Thyroid gland (tissue), 4 donors: ENCODE measurements at regions not wholly inside any gene's neighbourhood (a gene's known extent, or its start where the extent isn't known, plus 50 kb on each side); places are given as distances from the start of the nearest gene placed in this dataset.

ENCODE experiments used
- DNase-seq, 2 donors: peaks; one replicate each; pipeline ENCODE4 v3.0.0-alpha.2; 2019
- H3K27ac ChIP-seq, 3 donors: fragments of 200-600 bp; sonication (generic); 1 replicate in 2 of 3; 2 replicates in 1 of 3; pipeline ENCODE4 v1.5.1; 2016 to 2019; ENCODE audit warnings: mild to moderate bottlenecking in 1 of 3, moderate library complexity in 1 of 3
- H3K27me3 ChIP-seq: fragments of 200-600 bp; sonication (generic); one replicate; pipeline ENCODE4 v1.5.1; 2019
- H3K36me3 ChIP-seq, 2 donors: fragments of 200-600 bp; sonication (generic); one replicate each; pipeline ENCODE4 v1.5.1; 2016 to 2019
- H3K4me1 ChIP-seq, 2 donors: fragments of 200-600 bp; sonication (generic); one replicate each; pipeline ENCODE4 v1.5.1; 2017 to 2019
- H3K4me3 ChIP-seq, 3 donors: fragments of 200-600 bp; sonication (generic); replicated peaks in 1 of 3; 1 replicate in 2 of 3; 2 replicates in 1 of 3; pipeline ENCODE4 v1.5.1; 2016; ENCODE audit warnings: mild to moderate bottlenecking in 1 of 3
- H3K9me3 ChIP-seq: fragments of 200-600 bp; sonication (generic); one replicate; pipeline ENCODE4 v1.5.1; 2017
- POLR2A ChIP-seq, 2 donors: fragments of 450-650 bp; IDR thresholded peaks; one replicate each; pipeline ENCODE4 v1.6.1; 2017; ENCODE audit warnings: antibody characterized with exemption in 2 of 2, mild to moderate bottlenecking in 2 of 2, moderate library complexity in 1 of 2
- WGBS, 2 donors: methylation state at CpG; one replicate each; pipeline ENCODE4 v1.1.5; 2017; 5-methylcytosine and 5-hydroxymethylcytosine counted together
- intact Hi-C: fragments of 100-400 bp; cut with DNase I; formaldehyde crosslinking; loops from one replicate; pipeline ENCODE4 v1.15.1; 2023
- TF ChIP-seq, protein P1 (sequence below), 6 experiments: fragments of 200-600 bp in 3 of 6; fragments of 450-650 bp in 3 of 6; sonication (generic) in 3 of 6; IDR thresholded peaks; one replicate each; pipeline ENCODE4 v1.5.1; 2016 to 2019; ENCODE audit warnings: antibody characterized with exemption in 6 of 6, mild to moderate bottlenecking in 2 of 6, inconsistent platforms in 1 of 6, moderate library complexity in 1 of 6

DNA sequence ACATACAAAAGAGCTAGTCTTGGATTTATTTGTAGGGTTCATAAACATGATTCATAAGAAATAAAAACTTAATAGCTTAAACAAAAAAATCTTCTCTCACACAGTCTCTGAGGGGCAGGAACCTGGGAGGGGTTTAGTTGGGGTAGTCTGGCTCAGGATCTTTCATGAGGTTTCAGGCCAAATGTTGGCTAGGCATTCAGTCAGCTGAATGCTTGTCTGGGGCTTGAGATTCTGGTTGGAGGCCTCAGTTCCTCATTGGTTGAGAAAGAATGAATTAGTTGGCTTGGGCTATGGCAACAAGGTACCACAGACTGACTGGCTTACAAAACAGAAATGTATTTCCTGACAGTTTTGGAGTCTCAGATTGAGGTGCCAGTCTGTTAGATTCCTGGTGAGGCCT is 74.3 kb downstream of the ANKRD7 start:
- no peaks in the 10 kb centered on the region for H3K27me3 ChIP-seq
- DNase-seq, result no peak
- no peak overlapping the region for H3K27ac ChIP-seq
- H3K36me3 ChIP-seq, result no peaks in the 10 kb centered on the region
- H3K4me1 ChIP-seq, result no peaks in the 10 kb centered on the region
- no peaks in the 10 kb centered on the region for H3K9me3 ChIP-seq
- intact Hi-C loops, result no loop called here
- TF ChIP-seq POLR2A (IDR thresholded peaks at IDR 0.05), result no peak
- TF ChIP-seq, protein P1, sequence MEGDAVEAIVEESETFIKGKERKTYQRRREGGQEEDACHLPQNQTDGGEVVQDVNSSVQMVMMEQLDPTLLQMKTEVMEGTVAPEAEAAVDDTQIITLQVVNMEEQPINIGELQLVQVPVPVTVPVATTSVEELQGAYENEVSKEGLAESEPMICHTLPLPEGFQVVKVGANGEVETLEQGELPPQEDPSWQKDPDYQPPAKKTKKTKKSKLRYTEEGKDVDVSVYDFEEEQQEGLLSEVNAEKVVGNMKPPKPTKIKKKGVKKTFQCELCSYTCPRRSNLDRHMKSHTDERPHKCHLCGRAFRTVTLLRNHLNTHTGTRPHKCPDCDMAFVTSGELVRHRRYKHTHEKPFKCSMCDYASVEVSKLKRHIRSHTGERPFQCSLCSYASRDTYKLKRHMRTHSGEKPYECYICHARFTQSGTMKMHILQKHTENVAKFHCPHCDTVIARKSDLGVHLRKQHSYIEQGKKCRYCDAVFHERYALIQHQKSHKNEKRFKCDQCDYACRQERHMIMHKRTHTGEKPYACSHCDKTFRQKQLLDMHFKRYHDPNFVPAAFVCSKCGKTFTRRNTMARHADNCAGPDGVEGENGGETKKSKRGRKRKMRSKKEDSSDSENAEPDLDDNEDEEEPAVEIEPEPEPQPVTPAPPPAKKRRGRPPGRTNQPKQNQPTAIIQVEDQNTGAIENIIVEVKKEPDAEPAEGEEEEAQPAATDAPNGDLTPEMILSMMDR (IDR thresholded peaks at IDR 0.05), result no peak
- no peak overlapping the region for H3K4me3 ChIP-seq

DNA sequence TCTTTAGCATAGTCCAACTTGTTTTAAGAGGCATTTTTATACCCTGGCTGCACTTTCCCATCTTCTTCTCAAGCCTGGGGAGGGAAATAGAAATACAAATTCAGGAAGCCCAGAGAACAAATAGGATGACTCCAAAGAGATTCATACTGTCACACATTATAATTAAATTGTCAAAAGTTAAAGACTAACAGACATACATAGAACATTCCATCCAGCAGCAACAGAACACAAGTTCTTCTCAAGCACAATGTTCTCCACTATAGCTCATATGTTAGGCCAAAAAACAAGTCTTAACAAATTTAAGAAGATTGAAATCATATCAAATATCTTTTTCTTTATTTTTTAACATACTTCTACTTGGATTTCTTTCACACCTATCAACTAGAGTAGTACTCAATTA is 75.7 kb downstream of the ANKRD7 start:
- H3K27me3 ChIP-seq, result no peaks in the 10 kb centered on the region
- H3K4me1 ChIP-seq, result no peaks in the 10 kb centered on the region
- H3K36me3 ChIP-seq, result no peaks in the 10 kb centered on the region
- H3K4me3 ChIP-seq, result no peak overlapping the region
- H3K9me3 ChIP-seq, result no peaks in the 10 kb centered on the region
- DNase-seq, result no peak
- no peak overlapping the region for H3K27ac ChIP-seq
- TF ChIP-seq, protein P1 (IDR thresholded peaks at IDR 0.05), result no peak
- intact Hi-C loops, result no loop called here

DNA sequence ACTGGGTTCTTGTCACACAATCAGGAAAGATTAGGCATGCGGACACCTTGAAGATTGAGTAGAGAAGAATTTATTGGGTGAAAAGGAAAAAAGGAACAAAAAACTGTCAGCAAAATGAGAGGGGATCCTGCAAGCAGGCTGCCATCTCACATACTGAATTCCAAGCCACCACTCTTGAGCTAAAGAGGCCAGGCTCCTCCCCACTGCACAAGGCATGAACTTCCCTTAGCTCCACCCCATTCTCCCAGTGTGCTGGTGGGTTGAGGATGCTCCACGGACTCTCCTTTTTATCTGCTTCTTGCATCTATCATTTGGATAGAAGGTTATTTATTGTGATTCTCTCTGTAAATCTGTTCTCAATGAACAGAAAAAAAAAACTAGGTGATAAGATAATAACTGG is 79.6 kb downstream of the ANKRD7 start:
- intact Hi-C loops, result no loop called here
- 71 to 79% methylated on average over 2 of the region's 2 CpGs for WGBS, 2 donors

DNA sequence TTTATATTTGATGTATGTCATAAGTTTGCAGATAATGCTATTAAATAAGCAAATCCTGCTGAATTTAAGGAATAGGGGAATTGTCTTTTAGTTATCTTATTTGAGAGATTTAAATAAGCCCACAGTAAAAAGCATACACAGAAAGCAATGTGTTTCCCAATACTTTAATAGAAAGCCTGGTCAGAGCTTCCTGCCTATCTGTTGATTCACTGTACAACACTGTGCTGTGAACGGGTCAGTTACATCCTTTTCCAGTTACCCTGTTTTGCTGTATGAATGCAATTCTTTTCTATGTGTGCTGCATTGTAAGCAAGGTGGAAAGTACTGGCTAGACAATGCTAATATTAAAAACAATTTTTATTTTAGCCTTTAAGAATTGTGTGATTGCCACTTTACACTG is 81.2 kb downstream of the ANKRD7 start:
- Histone ChIP-seq H3K27ac (no peak overlapping the region), H3K4me1 (no peaks in the 10 kb centered on the region), H3K4me3 (no peak overlapping the region), H3K36me3 (no peaks in the 10 kb centered on the region), H3K9me3 (no peaks in the 10 kb centered on the region), H3K27me3 (no peaks in the 10 kb centered on the region)
- no peak for DNase-seq
- intact Hi-C loops, result no loop called here
- no peak for TF ChIP-seq POLR2A (IDR thresholded peaks at IDR 0.05)
- TF ChIP-seq, protein P1 (IDR thresholded peaks at IDR 0.05), result no peak
- WGBS, 2 donors, result 54 to 65% methylated on average over 1 of the region's 1 CpG

More for the DNA sequence above, 79.6 kb downstream of the ANKRD7 start:
- no peaks in the 10 kb centered on the region for H3K4me1 ChIP-seq
- H3K36me3 ChIP-seq, result no peaks in the 10 kb centered on the region
- no peaks in the 10 kb centered on the region for H3K9me3 ChIP-seq
- TF ChIP-seq POLR2A (IDR thresholded peaks at IDR 0.05), result no peak
- TF ChIP-seq, protein P1 (IDR thresholded peaks at IDR 0.05), result no peak
- H3K4me3 ChIP-seq, result no peak overlapping the region
- no peak for DNase-seq
- H3K27ac ChIP-seq, result no peak overlapping the region
- no peaks in the 10 kb centered on the region for H3K27me3 ChIP-seq

DNA sequence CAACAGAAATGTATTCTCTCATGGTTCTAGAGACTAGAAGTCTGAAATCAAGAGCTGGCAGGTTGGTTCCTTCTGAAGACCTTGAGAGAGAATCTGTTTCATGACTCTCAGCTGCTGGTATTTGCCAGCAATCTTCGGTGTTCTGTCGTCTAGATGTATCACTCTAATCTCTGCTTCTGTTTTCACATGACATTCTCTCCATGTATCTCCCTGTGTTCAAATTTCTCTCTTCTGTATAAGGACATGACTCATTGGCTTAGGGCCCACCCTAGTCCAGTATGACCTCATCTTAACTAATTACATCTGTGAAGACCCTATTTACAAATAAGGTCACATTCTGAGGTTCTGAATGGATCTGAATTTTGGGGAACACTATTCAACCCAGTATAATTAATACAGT is 82.3 kb downstream of the ANKRD7 start:
- intact Hi-C loops, result no loop called here
- no peak for DNase-seq
- TF ChIP-seq, protein P1 (IDR thresholded peaks at IDR 0.05), result no peak
- TF ChIP-seq POLR2A (IDR thresholded peaks at IDR 0.05), result no peak
- no peaks in the 10 kb centered on the region for H3K9me3 ChIP-seq
- no peak overlapping the region for H3K4me3 ChIP-seq
- 79 to 89% methylated on average over 2 of the region's 2 CpGs for WGBS, 2 donors
- no peak overlapping the region for H3K27ac ChIP-seq
- no peaks in the 10 kb centered on the region for H3K4me1 ChIP-seq
- no peaks in the 10 kb centered on the region for H3K36me3 ChIP-seq
- H3K27me3 ChIP-seq, result no peaks in the 10 kb centered on the region
